T-helper 2 cell treated with Interferon-gamma antibody and Interleukin-4, amounts not matched to agents 5 μg/mL and 100 μg/mL, for 36 hours (primary cell): ENCODE measurements at regions not wholly inside any gene's neighbourhood (a gene's known extent, or its start where the extent isn't known, plus 50 kb on each side); places are given as distances from the start of the nearest gene placed in this dataset.
A peak's percentile ranks its signal among the peaks of the same experiment; 100 is the strongest.

Experiments used
- DNase-seq: peaks from one replicate; pipeline ENCODE4 v3.0.0; 2021; ENCODE audit warnings: low spot score
- H3K27ac Mint-ChIP-seq: one replicate; pipeline ENCODE4 v1.8.0; 2021; ENCODE audit warnings: mild to moderate bottlenecking, mixed read lengths
- H3K27me3 Mint-ChIP-seq: one replicate; pipeline ENCODE4 v1.8.0; 2021; ENCODE audit warnings: low read depth, mixed read lengths
- H3K36me3 Mint-ChIP-seq: one replicate; pipeline ENCODE4 v1.8.0; 2021; ENCODE audit warnings: low read depth, mixed read lengths
- H3K4me1 Mint-ChIP-seq: one replicate; pipeline ENCODE4 v1.8.0; 2021; ENCODE audit warnings: low read depth, mixed read lengths
- H3K4me3 Mint-ChIP-seq: one replicate; pipeline ENCODE4 v1.8.0; 2022; ENCODE audit warnings: mild to moderate bottlenecking, moderate library complexity, mixed read lengths
- H3K9me3 Mint-ChIP-seq: one replicate; pipeline ENCODE4 v1.8.0; 2021; ENCODE audit warnings: mixed read lengths

GRCh38 chr13:30816736-30817135 is 81.4 kb downstream of the ALOX5AP start:
- no peaks in the 10 kb centered on the region for H3K36me3 Mint-ChIP-seq
- no peak overlapping the region for H3K27ac Mint-ChIP-seq

GRCh38 chr13:30818323-30818960 is 83.1 kb downstream of the ALOX5AP start:
- Mint-ChIP-seq H3K9me3 (no peaks in the 10 kb centered on the region), H3K4me3 (no peak overlapping the region), H3K4me1 (peaks cover 5% of the 10 kb centered on the region), H3K27me3 (peaks cover 25% of the 10 kb centered on the region), H3K27ac (no peak overlapping the region), H3K36me3 (no peaks in the 10 kb centered on the region)
- no peak for DNase-seq

More at GRCh38 chr13:30816736-30817135, 81.4 kb downstream of the ALOX5AP start:
- Mint-ChIP-seq H3K27me3 (peaks cover 21% of the 10 kb centered on the region), H3K9me3 (no peaks in the 10 kb centered on the region), H3K4me1 (peaks cover 5% of the 10 kb centered on the region), H3K4me3 (no peak overlapping the region)
- no peak for DNase-seq

GRCh38 chr13:30819136-30819888 is 84.0 kb downstream of the ALOX5AP start:
- H3K27me3 Mint-ChIP-seq: peaks cover 28% of the 10 kb centered on the region
- peaks cover 5% of the 10 kb centered on the region for H3K4me1 Mint-ChIP-seq
- H3K27ac Mint-ChIP-seq: no peak overlapping the region
- H3K36me3 Mint-ChIP-seq: no peaks in the 10 kb centered on the region
- no peak overlapping the region for H3K4me3 Mint-ChIP-seq
- DNase-seq: no peak
- no peaks in the 10 kb centered on the region for H3K9me3 Mint-ChIP-seq

DNA sequence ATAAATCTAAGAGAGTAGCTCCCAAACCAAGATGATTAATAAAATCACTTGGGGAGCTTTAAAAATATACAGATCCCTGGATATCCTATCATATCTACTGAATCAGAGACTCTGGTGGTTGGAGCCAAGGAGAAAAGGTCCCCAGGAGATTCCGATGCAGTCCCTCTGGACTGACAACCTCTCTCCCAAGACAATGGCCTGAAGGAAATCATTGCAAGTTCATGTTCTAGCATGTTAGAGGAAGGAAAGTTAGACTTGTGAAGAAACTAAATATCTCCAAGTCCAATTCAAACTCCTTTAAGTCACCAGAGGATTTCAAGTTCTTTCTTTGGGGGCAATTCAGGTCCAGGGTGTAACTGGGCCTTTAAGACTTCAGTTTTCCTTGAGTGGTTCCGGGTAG is 84.7 kb upstream of the MEDAG start:
- H3K36me3 Mint-ChIP-seq: no peaks in the 10 kb centered on the region
- peaks cover 29% of the 10 kb centered on the region for H3K27me3 Mint-ChIP-seq
- H3K9me3 Mint-ChIP-seq: no peaks in the 10 kb centered on the region
- peaks cover 5% of the 10 kb centered on the region for H3K4me1 Mint-ChIP-seq
- DNase-seq: no peak
- H3K27ac Mint-ChIP-seq: no peak overlapping the region
- H3K4me3 Mint-ChIP-seq: no peak overlapping the region

GRCh38 chr13:30824651-30825050 is 81.4 kb upstream of the MEDAG start:
- Mint-ChIP-seq H3K27me3 (peaks cover 15% of the 10 kb centered on the region), H3K27ac (no peak overlapping the region), H3K4me3 (no peak overlapping the region), H3K9me3 (no peaks in the 10 kb centered on the region), H3K36me3 (no peaks in the 10 kb centered on the region), H3K4me1 (no peaks in the 10 kb centered on the region)
- no peak for DNase-seq

DNA sequence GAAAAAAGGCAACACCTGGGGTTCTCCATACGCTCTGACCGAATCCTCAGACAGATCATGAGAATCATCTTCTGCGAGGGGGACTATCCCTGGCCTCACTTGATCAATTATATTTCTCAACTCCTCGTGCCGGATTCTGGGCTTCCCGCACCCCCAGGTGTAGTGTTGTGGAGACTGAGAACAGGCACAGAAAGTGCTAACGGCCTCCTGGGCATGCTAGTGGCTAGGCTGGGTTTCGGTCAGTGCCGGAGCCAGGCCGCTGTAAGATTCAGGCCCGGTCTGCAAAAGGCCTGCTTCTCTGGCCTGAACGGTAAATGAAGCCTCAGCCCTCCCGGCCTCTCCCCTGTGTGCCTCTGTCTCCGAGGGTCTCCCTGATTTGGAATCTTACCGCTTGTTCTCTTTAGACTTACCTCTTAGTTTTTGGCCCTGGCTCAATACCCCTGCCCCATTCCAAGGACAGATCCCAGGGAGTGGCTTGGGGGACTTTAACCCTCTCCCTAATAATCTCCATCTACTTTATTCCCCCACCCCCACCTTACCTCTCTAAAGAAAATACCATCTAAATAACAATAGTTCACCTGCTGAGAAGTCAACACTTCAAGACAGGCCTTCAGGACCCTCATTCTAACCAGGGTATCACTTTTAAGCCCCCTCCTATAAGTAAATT is 79.0 kb upstream of the MEDAG start:
- H3K9me3 Mint-ChIP-seq: no peaks in the 10 kb centered on the region
- DNase-seq: no peak
- no peak overlapping the region for H3K4me3 Mint-ChIP-seq
- no peak overlapping the region for H3K27ac Mint-ChIP-seq
- peaks cover 2% of the 10 kb centered on the region for H3K4me1 Mint-ChIP-seq
- H3K27me3 Mint-ChIP-seq: peaks cover 13% of the 10 kb centered on the region
- no peaks in the 10 kb centered on the region for H3K36me3 Mint-ChIP-seq

GRCh38 chr13:30827578-30827925 is 78.5 kb upstream of the MEDAG start:
- DNase-seq: no peak
- no peaks in the 10 kb centered on the region for H3K36me3 Mint-ChIP-seq
- H3K9me3 Mint-ChIP-seq: no peaks in the 10 kb centered on the region
- no peak overlapping the region for H3K4me3 Mint-ChIP-seq
- no peak overlapping the region for H3K27ac Mint-ChIP-seq
- peaks cover 12% of the 10 kb centered on the region for H3K27me3 Mint-ChIP-seq
- H3K4me1 Mint-ChIP-seq: peaks cover 2% of the 10 kb centered on the region

DNA sequence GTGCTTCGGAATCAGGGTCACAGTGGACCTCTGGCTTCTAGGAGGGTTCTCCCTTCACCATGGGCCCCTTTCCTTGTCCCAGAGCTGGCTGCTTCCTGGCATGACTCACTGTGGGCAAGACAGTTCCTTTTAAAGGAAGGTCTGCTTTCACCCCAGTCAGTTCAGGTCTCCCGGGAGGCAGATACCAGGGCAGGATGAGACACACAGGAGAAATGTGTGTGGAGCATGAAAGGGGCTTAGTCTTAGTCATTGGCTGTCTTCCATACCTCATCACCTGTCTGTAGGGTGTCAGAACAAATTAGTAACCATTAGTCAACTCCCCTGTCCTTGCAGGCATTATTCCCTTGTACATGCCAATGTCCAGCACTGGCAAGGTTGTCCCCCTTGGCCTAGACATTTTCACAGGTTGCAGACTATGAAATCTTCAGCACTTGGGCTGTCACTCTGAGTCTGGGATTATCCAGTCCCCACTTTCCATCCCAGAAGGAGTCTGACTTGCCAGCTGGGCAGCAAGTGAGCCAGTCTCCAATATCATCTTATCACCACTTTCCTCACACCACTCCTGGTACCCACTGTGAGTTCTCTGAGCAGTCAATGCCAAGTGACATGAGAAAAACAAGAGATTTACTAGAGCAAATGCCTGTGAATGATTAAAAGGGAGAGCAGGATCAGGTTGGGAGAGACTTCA is 76.8 kb upstream of the MEDAG start:
- Mint-ChIP-seq H3K27ac (no peak overlapping the region), H3K27me3 (peaks cover 8% of the 10 kb centered on the region), H3K36me3 (no peaks in the 10 kb centered on the region), H3K9me3 (no peaks in the 10 kb centered on the region), H3K4me3 (no peak overlapping the region), H3K4me1 (peaks cover 2% of the 10 kb centered on the region)
- DNase-seq: no peak

DNA sequence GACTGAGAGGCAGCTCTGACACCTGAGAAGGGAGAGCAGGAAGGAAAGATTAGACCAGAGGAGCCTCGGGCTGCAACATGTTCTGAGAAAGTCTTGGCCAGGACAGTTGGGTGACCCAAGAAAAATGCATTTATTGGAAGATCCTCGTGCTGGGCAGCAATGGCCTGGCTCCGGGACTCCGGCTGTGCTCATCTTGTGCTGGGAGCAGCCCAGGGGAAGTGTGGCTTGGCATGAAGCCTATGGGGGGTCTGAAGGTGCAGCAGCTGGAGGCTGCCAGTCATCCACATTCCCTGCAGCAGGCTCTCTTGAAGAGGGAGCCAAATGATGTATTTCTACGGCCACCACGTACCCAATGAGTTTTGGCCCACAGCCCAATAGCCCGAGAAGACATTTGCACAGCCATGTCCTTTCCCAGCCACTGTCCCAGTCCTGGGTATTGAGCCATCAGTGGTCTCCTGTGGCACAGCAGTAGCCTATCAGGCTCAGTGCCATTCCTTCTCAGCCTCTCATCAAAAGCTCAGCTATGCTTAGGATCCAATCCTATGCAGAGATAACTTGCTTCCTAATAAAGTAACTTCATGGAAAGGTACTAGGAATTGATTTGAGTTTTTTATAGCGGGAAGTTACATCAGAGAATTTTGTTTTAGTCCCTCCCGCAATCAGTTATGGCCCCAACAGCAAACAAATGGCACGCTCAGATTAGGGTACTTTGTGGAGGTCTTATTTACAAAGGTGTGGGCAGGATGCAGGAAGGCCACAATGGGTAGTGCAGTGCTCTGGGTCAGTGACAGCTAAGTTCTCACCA is 76.0 kb upstream of the MEDAG start:
- H3K36me3 Mint-ChIP-seq: no peaks in the 10 kb centered on the region
- no peaks in the 10 kb centered on the region for H3K9me3 Mint-ChIP-seq
- no peak overlapping the region for H3K27ac Mint-ChIP-seq
- H3K4me1 Mint-ChIP-seq: peaks cover 2% of the 10 kb centered on the region
- peaks cover 3% of the 10 kb centered on the region for H3K27me3 Mint-ChIP-seq
- no peak for DNase-seq
- H3K4me3 Mint-ChIP-seq: no peak overlapping the region

- Mint-ChIP-seq H3K4me1 (peaks cover 2% of the 10 kb centered on the region), H3K9me3 (no peaks in the 10 kb centered on the region), H3K4me3 (no peak overlapping the region), H3K27ac (no peak overlapping the region), H3K27me3 (peaks cover 3% of the 10 kb centered on the region), H3K36me3 (no peaks in the 10 kb centered on the region)
- no peak for DNase-seq
Measured at GRCh38 chr13:30830638-30830965, 75.5 kb upstream of the MEDAG start.

DNA sequence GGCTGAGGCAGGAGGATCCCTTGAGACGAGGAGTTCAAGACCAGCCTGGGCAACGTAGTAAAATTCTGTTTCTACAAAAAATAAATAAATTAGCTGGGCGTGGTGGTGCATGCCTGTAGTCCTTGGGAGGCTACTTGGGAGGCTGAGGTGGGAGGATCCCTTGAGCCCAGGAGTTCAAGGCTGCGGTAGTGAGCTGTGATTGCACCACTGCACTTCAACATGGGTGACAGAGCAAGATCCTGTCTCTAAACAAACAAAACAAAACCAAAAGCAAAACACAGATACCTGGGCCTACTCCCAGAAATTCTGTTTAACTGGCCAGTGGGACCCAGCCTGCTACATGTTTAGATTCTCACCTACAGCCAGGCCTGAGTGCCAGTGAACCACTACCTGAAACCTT is 74.6 kb upstream of the MEDAG start:
- Mint-ChIP-seq H3K4me1 (peaks cover 2% of the 10 kb centered on the region), H3K36me3 (no peaks in the 10 kb centered on the region), H3K27me3 (peaks cover 5% of the 10 kb centered on the region), H3K4me3 (no peak overlapping the region), H3K27ac (no peak overlapping the region), H3K9me3 (no peaks in the 10 kb centered on the region)
- no peak for DNase-seq

GRCh38 chr13:30832377-30832776 is 73.7 kb upstream of the MEDAG start:
- no peak overlapping the region for H3K4me3 Mint-ChIP-seq

DNA sequence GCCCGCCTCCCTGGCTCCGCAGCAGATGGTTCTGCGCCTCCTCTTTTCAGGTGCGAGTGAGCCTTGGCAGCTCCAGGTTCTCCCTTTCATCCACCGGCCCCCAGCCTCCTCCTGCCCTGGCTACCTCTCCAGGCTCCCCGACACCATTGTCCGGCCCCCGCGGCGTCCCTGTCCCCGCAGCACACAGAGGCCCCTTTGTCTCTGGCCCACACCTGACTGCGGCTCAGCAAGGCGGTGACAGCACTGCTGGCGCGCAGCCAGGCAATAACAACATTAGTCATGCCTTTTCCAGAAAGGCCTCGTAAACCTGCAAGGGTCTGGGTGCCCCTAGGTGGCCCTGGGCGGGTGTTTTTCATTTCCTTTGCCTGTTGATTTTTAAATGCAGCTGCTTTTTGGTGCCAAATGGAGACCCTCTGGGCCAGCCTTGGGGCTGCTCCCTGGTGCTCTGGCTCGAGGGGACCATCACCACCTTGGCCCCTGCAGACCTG is 73.2 kb upstream of the MEDAG start:
- Mint-ChIP-seq H3K27ac (peak overlapping the region; percentile 47), H3K4me3 (no peak overlapping the region)
- no peak for DNase-seq

More at GRCh38 chr13:30832377-30832776, 73.7 kb upstream of the MEDAG start:
- Mint-ChIP-seq H3K4me1 (peaks cover 2% of the 10 kb centered on the region), H3K36me3 (no peaks in the 10 kb centered on the region), H3K27ac (no peak overlapping the region), H3K27me3 (peaks cover 5% of the 10 kb centered on the region), H3K9me3 (no peaks in the 10 kb centered on the region)
- no peak for DNase-seq

More for the DNA sequence above, 73.2 kb upstream of the MEDAG start:
- Mint-ChIP-seq H3K4me1 (peaks cover 2% of the 10 kb centered on the region), H3K9me3 (no peaks in the 10 kb centered on the region), H3K27me3 (peaks cover 5% of the 10 kb centered on the region), H3K36me3 (no peaks in the 10 kb centered on the region)
